Fibroblast of lung (primary cell): ENCODE measurements at regions not wholly inside any gene's neighbourhood (a gene's known extent, or its start where the extent isn't known, plus 50 kb on each side); places are given as distances from the start of the nearest gene placed in this dataset.

Source experiments
- EZH2 ChIP-seq: IDR thresholded peaks from 2 replicates; pipeline ENCODE4 v1.5.1; 2012; ENCODE audit warnings: low read length, control low read depth, mild to moderate bottlenecking; ENCODE audit errors: missing control alignments
- TF ChIP-seq, protein P1 (sequence below), 2 donors: IDR thresholded peaks in 1 of 2; conservative IDR thresholded peaks in 1 of 2; 1 replicate in 1 of 2; 2 replicates in 1 of 2; pipeline ENCODE4 v1.5.1; 2011 to 2012; ENCODE audit warnings: low read length in 2 of 2, control low read depth in 1 of 2, inconsistent platforms in 1 of 2, low read depth in 1 of 2, mild to moderate bottlenecking in 1 of 2

DNA sequence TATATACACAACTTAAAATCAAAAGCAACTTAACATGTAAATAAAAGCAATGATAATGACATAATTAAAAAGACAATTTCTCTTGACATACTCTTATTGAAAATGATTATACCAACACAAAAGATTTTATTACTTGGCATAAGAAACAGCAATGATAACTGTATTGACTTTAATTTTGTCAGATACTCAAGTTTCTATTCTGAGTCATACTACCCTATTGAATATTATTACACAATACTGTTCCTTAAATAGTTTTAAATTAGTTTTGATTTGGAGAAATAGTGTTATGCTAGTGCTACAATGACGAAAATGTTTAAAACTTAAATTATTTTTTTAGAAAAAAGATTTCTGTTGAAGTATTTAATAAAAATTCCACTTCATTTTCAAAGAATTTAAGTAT, 1319.3 kb upstream of the C9orf72 start:
- TF ChIP-seq, protein P1, sequence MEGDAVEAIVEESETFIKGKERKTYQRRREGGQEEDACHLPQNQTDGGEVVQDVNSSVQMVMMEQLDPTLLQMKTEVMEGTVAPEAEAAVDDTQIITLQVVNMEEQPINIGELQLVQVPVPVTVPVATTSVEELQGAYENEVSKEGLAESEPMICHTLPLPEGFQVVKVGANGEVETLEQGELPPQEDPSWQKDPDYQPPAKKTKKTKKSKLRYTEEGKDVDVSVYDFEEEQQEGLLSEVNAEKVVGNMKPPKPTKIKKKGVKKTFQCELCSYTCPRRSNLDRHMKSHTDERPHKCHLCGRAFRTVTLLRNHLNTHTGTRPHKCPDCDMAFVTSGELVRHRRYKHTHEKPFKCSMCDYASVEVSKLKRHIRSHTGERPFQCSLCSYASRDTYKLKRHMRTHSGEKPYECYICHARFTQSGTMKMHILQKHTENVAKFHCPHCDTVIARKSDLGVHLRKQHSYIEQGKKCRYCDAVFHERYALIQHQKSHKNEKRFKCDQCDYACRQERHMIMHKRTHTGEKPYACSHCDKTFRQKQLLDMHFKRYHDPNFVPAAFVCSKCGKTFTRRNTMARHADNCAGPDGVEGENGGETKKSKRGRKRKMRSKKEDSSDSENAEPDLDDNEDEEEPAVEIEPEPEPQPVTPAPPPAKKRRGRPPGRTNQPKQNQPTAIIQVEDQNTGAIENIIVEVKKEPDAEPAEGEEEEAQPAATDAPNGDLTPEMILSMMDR (conservative IDR thresholded peaks at IDR 0.05 in 1 of 2, IDR thresholded peaks at IDR 0.05 in 1 of 2; ENCODE audit: low read depth in 1 of 2, low read length in 2 of 2) = no peak
- no peak for TF ChIP-seq EZH2
